ENCODE measurements at regions not wholly inside any gene's neighbourhood (a gene's known extent, or its start where the extent isn't known, plus 50 kb on each side); places are given as distances from the start of the nearest gene placed in this dataset.
"Not testable (repeated sequence)": the region's sequence is repeated elsewhere in the genome, so short reads cannot be mapped to it uniquely, and the experiment has no call there.

- DNase-seq: no peak
- Histone ChIP-seq H3K4me3 (no peak overlapping the region), H3K27ac (no peak overlapping the region), H3K9me3 (no peaks in the 10 kb centered on the region), H3K36me3 (no peaks in the 10 kb centered on the region), H3K27me3 (no peaks in the 10 kb centered on the region), H3K4me1 (no peaks in the 10 kb centered on the region)
- TF ChIP-seq CTCF (IDR thresholded peaks at IDR 0.05) (no peak), POLR2A (IDR thresholded peaks at IDR 0.05) (no peak)
Measured at GRCh38 chr1:79151006-79151796, 144.7 kb upstream of the ADGRL4 start.

GRCh38 chr1:79150576-79150975 lies 144.0 kb upstream of the ADGRL4 start:
- no peaks in the 10 kb centered on the region for H3K27me3 ChIP-seq
- no peak for TF ChIP-seq CTCF (IDR thresholded peaks at IDR 0.05)
- no peak for TF ChIP-seq POLR2A (IDR thresholded peaks at IDR 0.05)
- no peaks in the 10 kb centered on the region for H3K4me1 ChIP-seq
- no peak for DNase-seq
- no peak overlapping the region for H3K4me3 ChIP-seq
- no peak overlapping the region for H3K27ac ChIP-seq
- H3K9me3 ChIP-seq: no peaks in the 10 kb centered on the region
- H3K36me3 ChIP-seq: no peaks in the 10 kb centered on the region

- not testable (repeated sequence) for H3K4me1 ChIP-seq, H3K4me3 ChIP-seq, H3K27ac ChIP-seq, H3K9me3 ChIP-seq, DNase-seq, H3K27me3 ChIP-seq, H3K36me3 ChIP-seq
Measured at GRCh38 chr1:79138227-79138626, 131.7 kb upstream of the ADGRL4 start.

GRCh38 chr1:79133774-79134364 lies 127.3 kb upstream of the ADGRL4 start:
- H3K36me3 ChIP-seq: no peaks in the 10 kb centered on the region
- no peak overlapping the region for H3K4me3 ChIP-seq
- H3K27ac ChIP-seq: no peak overlapping the region
- no peaks in the 10 kb centered on the region for H3K9me3 ChIP-seq
- DNase-seq: no peak
- TF ChIP-seq CTCF (IDR thresholded peaks at IDR 0.05): no peak
- no peaks in the 10 kb centered on the region for H3K27me3 ChIP-seq
- H3K4me1 ChIP-seq: no peaks in the 10 kb centered on the region

- Histone ChIP-seq H3K9me3 (no peaks in the 10 kb centered on the region), H3K27me3 (no peaks in the 10 kb centered on the region), H3K36me3 (no peaks in the 10 kb centered on the region), H3K27ac (no peak overlapping the region), H3K4me1 (no peaks in the 10 kb centered on the region), H3K4me3 (no peak overlapping the region)
- DNase-seq: no peak
- TF ChIP-seq POLR2A (IDR thresholded peaks at IDR 0.05) (no peak), CTCF (IDR thresholded peaks at IDR 0.05) (no peak)
Measured at GRCh38 chr1:79131626-79132025, 125.1 kb upstream of the ADGRL4 start.

- no peak overlapping the region for H3K27ac ChIP-seq
Measured at GRCh38 chr1:79129914-79130313, 123.4 kb upstream of the ADGRL4 start.

More at GRCh38 chr1:79129914-79130313, 123.4 kb upstream of the ADGRL4 start:
- no peaks in the 10 kb centered on the region for H3K36me3 ChIP-seq
- H3K4me1 ChIP-seq: no peaks in the 10 kb centered on the region
- no peak for DNase-seq
- H3K27me3 ChIP-seq: no peaks in the 10 kb centered on the region
- TF ChIP-seq POLR2A (IDR thresholded peaks at IDR 0.05) (no peak), CTCF (IDR thresholded peaks at IDR 0.05) (no peak)
- H3K9me3 ChIP-seq: no peaks in the 10 kb centered on the region
- no peak overlapping the region for H3K4me3 ChIP-seq
